ENCODE measurements at regions not wholly inside any gene's neighbourhood (a gene's known extent, or its start where the extent isn't known, plus 50 kb on each side); places are given as distances from the start of the nearest gene placed in this dataset.

DNA sequence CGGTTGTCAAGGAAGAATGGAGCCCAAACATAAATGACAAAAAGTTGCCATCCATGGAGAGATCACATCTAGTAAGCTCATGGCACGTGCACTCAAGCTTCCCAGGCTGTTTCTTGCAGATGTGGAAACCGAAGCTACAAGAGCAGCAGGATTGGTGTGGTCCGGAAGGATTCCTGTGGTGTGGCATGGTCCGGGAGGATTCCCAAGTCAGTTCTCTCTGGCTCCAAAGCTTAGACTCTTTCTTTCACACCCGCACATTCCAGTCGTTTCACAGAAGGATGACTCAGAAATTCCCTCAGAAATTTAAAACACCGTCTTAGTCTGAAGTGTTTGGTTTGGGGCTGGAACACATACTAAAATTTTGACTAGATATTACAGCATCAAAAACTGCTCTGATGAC, 78.0 kb upstream of the DRD2 start:
- Histone ChIP-seq H3K27ac (no peak overlapping the region), H3K4me3 (no peak overlapping the region), H3K36me3 (no peaks in the 10 kb centered on the region), H3K27me3 (peaks cover 0 to 8% (median 0%) of the 10 kb centered on the region in 4 donors), H3K4me1 (peaks cover 5 to 35% (median 6%) of the 10 kb centered on the region in 3 donors), H3K9me3 (no peaks in the 10 kb centered on the region)
- TF ChIP-seq, protein P1, sequence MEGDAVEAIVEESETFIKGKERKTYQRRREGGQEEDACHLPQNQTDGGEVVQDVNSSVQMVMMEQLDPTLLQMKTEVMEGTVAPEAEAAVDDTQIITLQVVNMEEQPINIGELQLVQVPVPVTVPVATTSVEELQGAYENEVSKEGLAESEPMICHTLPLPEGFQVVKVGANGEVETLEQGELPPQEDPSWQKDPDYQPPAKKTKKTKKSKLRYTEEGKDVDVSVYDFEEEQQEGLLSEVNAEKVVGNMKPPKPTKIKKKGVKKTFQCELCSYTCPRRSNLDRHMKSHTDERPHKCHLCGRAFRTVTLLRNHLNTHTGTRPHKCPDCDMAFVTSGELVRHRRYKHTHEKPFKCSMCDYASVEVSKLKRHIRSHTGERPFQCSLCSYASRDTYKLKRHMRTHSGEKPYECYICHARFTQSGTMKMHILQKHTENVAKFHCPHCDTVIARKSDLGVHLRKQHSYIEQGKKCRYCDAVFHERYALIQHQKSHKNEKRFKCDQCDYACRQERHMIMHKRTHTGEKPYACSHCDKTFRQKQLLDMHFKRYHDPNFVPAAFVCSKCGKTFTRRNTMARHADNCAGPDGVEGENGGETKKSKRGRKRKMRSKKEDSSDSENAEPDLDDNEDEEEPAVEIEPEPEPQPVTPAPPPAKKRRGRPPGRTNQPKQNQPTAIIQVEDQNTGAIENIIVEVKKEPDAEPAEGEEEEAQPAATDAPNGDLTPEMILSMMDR (IDR thresholded peaks at IDR 0.05) = no peak
- TF ChIP-seq POLR2A (IDR thresholded peaks at IDR 0.05) = no peak
- DNase-seq = no peak
- intact Hi-C loops (cut with DNase I) = no loop called here
- 28 to 44% methylated on average over 8 of the region's 8 CpGs for WGBS, 2 donors

DNA sequence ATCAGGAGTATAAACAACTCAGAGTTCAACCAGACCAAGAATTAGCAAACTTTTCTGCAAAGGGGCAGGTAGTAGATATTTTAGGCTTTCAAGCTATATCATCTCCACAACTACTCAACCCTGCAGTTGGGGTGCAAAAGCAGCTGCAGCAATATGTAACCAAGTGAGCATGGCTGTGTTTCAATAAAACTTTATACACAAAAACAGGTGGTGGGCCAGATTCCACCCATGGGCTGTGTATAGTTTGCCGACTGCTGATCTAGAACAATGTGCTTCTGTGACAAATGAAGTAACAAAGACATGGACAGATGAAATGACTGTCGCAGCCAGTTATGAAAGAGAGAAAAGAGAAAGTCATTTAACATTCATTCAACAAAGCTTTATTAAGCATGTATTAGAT, 77.1 kb upstream of the DRD2 start:
- Histone ChIP-seq H3K36me3 (no peaks in the 10 kb centered on the region), H3K27me3 (peaks cover 0 to 18% (median 0%) of the 10 kb centered on the region in 4 donors), H3K4me3 (no peak overlapping the region), H3K27ac (no peak overlapping the region), H3K4me1 (peaks cover 5 to 34% (median 6%) of the 10 kb centered on the region in 3 donors), H3K9me3 (no peaks in the 10 kb centered on the region)
- WGBS, 2 donors = 73 to 93% methylated on average over 2 of the region's 2 CpGs
- DNase-seq = no peak
- intact Hi-C loops (cut with DNase I) = no loop called here
- TF ChIP-seq, protein P1 (IDR thresholded peaks at IDR 0.05) = no peak
- TF ChIP-seq POLR2A (IDR thresholded peaks at IDR 0.05) = no peak

- no peak for DNase-seq
- Histone ChIP-seq H3K27me3 (peaks cover 0 to 24% (median 0%) of the 10 kb centered on the region in 4 donors), H3K36me3 (no peaks in the 10 kb centered on the region), H3K4me1 (peaks cover 5 to 34% (median 6%) of the 10 kb centered on the region in 3 donors), H3K27ac (no peak overlapping the region), H3K4me3 (no peak overlapping the region), H3K9me3 (no peaks in the 10 kb centered on the region)
- 83 to 89% methylated on average over 4 of the region's 4 CpGs for WGBS, 2 donors
- intact Hi-C loops (cut with DNase I) = no loop called here
- TF ChIP-seq POLR2A (IDR thresholded peaks at IDR 0.05) = no peak
Measured at GRCh38 chr11:113551645-113552044, 76.4 kb upstream of the DRD2 start.

DNA sequence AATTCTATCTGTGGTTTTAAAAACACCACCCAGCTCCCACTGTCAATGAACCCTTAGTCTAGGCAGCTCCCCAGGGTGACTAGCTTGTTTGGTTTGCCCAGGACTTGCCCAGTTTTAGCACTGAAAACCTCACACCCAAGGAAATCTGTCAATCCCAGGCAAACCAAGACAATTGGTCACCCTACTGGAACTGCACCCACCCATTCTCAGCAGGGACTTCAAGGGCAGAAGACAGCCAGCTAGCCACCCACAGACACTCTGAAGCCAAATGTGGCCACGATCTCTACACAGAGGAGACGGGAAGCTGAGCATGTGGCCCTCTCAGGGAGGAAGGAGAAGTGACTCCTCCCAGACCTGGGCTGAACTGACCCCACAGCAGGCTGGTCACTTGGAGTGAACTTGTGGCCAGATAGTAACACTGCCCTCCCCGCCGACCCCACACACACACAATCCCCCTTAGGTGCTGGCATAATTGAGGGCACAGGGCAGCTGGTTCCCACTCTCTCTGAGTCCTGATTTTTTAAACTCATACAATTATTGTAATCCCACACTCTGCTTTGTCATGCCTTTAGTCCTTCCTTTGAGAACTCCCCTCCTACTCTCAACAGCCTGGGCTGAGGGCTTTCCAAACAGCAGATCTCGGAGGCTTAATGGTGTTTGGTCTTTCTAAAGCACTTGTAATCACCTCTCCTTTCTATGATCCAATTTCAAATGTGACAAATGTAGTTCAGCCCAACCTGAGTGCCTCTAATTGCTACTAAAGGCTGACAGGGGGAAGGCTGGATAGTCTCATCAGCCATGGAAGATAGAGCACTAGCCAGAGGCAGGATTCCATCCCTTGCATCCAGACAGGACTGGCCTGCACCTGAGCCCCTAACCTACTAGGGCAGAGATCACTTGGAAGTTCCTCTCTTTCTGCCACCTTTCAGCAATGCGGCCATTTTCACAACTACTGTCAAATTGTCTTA, 74.7 kb upstream of the DRD2 start:
- TF ChIP-seq POLR2A (IDR thresholded peaks at IDR 0.05) = no peak
- TF ChIP-seq, protein P1 (IDR thresholded peaks at IDR 0.05) = no peak
- H3K4me1 ChIP-seq = peaks cover 5 to 21% (median 6%) of the 10 kb centered on the region in 3 donors
- intact Hi-C loops (cut with DNase I) = no loop called here
- H3K9me3 ChIP-seq = no peaks in the 10 kb centered on the region
- WGBS, 2 donors = 74 to 84% methylated on average over 4 to 6 of the region's 6 CpGs
- no peak overlapping the region for H3K27ac ChIP-seq
- H3K36me3 ChIP-seq = no peaks in the 10 kb centered on the region
- no peak overlapping the region for H3K4me3 ChIP-seq
- H3K27me3 ChIP-seq = peaks cover 0 to 27% (median 0%) of the 10 kb centered on the region in 4 donors
- no peak for DNase-seq

DNA sequence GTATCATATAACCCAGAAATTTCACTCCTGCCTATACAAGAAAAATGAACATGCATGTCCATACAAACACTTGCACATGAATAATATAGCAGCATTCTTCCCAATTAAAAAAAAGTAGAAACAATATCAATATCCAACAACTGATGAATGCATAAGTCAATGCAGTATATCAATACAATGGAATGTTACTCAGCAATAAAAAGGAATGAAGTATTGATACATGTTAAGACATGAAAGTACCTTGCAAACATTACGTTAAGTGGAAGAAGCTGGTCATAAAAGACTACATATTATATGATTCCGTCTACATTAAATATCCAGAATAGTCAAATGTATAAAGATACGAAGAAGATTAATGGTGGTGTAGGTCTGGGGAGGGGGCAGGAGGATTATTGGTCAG, 73.9 kb upstream of the DRD2 start:
- H3K9me3 ChIP-seq = no peaks in the 10 kb centered on the region
- WGBS, 2 donors = 69 to 74% methylated on average over 3 of the region's 3 CpGs
- peaks cover 0 to 27% (median 0%) of the 10 kb centered on the region in 4 donors for H3K27me3 ChIP-seq
- H3K36me3 ChIP-seq = no peaks in the 10 kb centered on the region
- TF ChIP-seq, protein P1 (IDR thresholded peaks at IDR 0.05) = no peak
- TF ChIP-seq POLR2A (IDR thresholded peaks at IDR 0.05) = no peak
- intact Hi-C loops (cut with DNase I) = no loop called here
- no peak overlapping the region for H3K27ac ChIP-seq
- no peak overlapping the region for H3K4me3 ChIP-seq
- peaks cover 3 to 13% (median 4%) of the 10 kb centered on the region in 3 donors for H3K4me1 ChIP-seq
- DNase-seq = no peak
